Endothelial cell of umbilical vein (primary cell): ENCODE measurements at regions not wholly inside any gene's neighbourhood (a gene's known extent, or its start where the extent isn't known, plus 50 kb on each side); places are given as distances from the start of the nearest gene placed in this dataset.

Source experiments
- BruUV-seq: library from RNA; stranded (reverse); fragments of 400-500 nt; replicated peaks from 2 replicates; lab custom pipeline; 2021; lab: Mats Ljungman, UMichigan
- CTCF ChIA-PET: fragments of 300-600, 350-600 bp; sonication (Branson Sonifier 250); formaldehyde crosslinking; loops from one replicate; lab custom pipeline; 2021; ENCODE audit warnings: antibody characterized with exemption, inconsistent platforms; lab: Charles Lee
- POLR2A ChIA-PET: fragments of 300-600, 350-600 bp; sonication (Branson Sonifier 250); formaldehyde crosslinking; loops from one replicate; lab custom pipeline; 2021; ENCODE audit warnings: antibody characterized with exemption, inconsistent platforms; lab: Charles Lee
- DNase-seq: peaks from one replicate; pipeline ENCODE4 v3.0.0-alpha.2; 2011; ENCODE audit warnings: low read depth, low spot score
- FAIRE-seq: peaks from 2 replicates; lab custom pipeline; 2011; peaks lifted over from hg19 to GRCh38; lab: Jason Lieb, UNC
- H2AFZ ChIP-seq: 2 replicates; pipeline ENCODE4 v1.6.0; 2012; ENCODE audit warnings: low read depth, low read length, control low read depth, inconsistent platforms
- H3K27ac ChIP-seq: 2 replicates; pipeline ENCODE4 v1.5.1; 2011; ENCODE audit warnings: low read depth, mild to moderate bottlenecking, control low read depth, low read length, moderate library complexity; ENCODE audit not compliant: insufficient read depth
- H3K27me3 ChIP-seq, 2 experiments: 2 replicates each; pipeline versions ENCODE4 v1.6.0 to v1.6.1; 2011; ENCODE audit warnings: low read length in 2 of 2, mixed read lengths in 1 of 2; ENCODE audit not compliant: control insufficient read depth in 2 of 2, insufficient read depth in 2 of 2
- H3K36me3 ChIP-seq, 2 experiments: 2 replicates in 1 of 2; 3 replicates in 1 of 2; pipeline ENCODE4 v1.5.1; 2011; ENCODE audit warnings: low read length in 2 of 2, mild to moderate bottlenecking in 1 of 2, moderate library complexity in 1 of 2; ENCODE audit not compliant: control insufficient read depth in 2 of 2, insufficient read depth in 2 of 2; ENCODE audit errors: extremely low read depth in 1 of 2
- H3K4me1 ChIP-seq: 3 replicates; pipeline ENCODE4 v1.5.1; 2011; ENCODE audit warnings: mild to moderate bottlenecking, low read length; ENCODE audit not compliant: control insufficient read depth, insufficient read depth; ENCODE audit errors: extremely low read depth
- H3K4me2 ChIP-seq: 2 replicates; pipeline ENCODE4 v1.6.1; 2011; ENCODE audit warnings: low read length, control low read depth, mixed read lengths; ENCODE audit not compliant: insufficient read depth
- H3K4me3 ChIP-seq, 3 experiments: fragments of 200-600 bp in 1 of 3; sonication (generic), shearing (Covaris generic) in 1 of 3; replicated peaks in 1 of 3; 2 replicates each; pipeline ENCODE4 v1.5.1; 2011 to 2016; ENCODE audit warnings: control low read depth in 3 of 3, low read length in 3 of 3, mild to moderate bottlenecking in 2 of 3, inconsistent platforms in 1 of 3, low read depth in 1 of 3, moderate library complexity in 1 of 3; ENCODE audit not compliant: insufficient read depth in 1 of 3
- H3K79me2 ChIP-seq: 2 replicates; pipeline ENCODE4 v1.6.0; 2012; ENCODE audit warnings: low read length, inconsistent platforms; ENCODE audit not compliant: control insufficient read depth, insufficient read depth
- H3K9ac ChIP-seq: replicated peaks from 2 replicates; pipeline ENCODE3; 2011; ENCODE audit warnings: low read length, control low read depth; ENCODE audit not compliant: insufficient read depth; ENCODE audit errors: extremely low read depth
- H3K9me1 ChIP-seq: replicated peaks from 3 replicates; pipeline ENCODE4 v1.6.0; 2011; ENCODE audit warnings: mild to moderate bottlenecking, low read length; ENCODE audit not compliant: control insufficient read depth, insufficient read depth; ENCODE audit errors: extremely low read depth
- H3K9me3 ChIP-seq: replicated peaks from 2 replicates; pipeline ENCODE4 v1.5.1; 2012; ENCODE audit warnings: low read length, inconsistent platforms; ENCODE audit not compliant: control insufficient read depth, insufficient read depth
- H4K20me1 ChIP-seq: replicated peaks from 2 replicates; pipeline ENCODE3; 2011; ENCODE audit warnings: mild to moderate bottlenecking, low read length; ENCODE audit not compliant: control insufficient read depth, insufficient read depth; ENCODE audit errors: extremely low read depth
- EZH2 ChIP-seq: IDR thresholded peaks from 2 replicates; pipeline ENCODE4 v1.6.1; 2012; ENCODE audit warnings: borderline replicate concordance, low read depth, mild to moderate bottlenecking, moderate library complexity, low read length, inconsistent platforms; ENCODE audit not compliant: severe bottlenecking
- GATA2 ChIP-seq: IDR thresholded peaks from 2 replicates; pipeline ENCODE4 v1.7.0; 2011; ENCODE audit warnings: low read depth, mild to moderate bottlenecking, moderate library complexity, mixed read lengths, low read length; ENCODE audit not compliant: insufficient read length, insufficient read depth
- MYC ChIP-seq: IDR thresholded peaks from one replicate; pipeline ENCODE4 v1.6.1; 2011; ENCODE audit warnings: mild to moderate bottlenecking, low read depth, low read length
- POLR2A ChIP-seq: IDR thresholded peaks from 2 replicates; pipeline ENCODE4 v1.6.1; 2012; ENCODE audit warnings: low read depth, mild to moderate bottlenecking, control low read depth, low read length
- dilution Hi-C: fragments of 300-500 bp; cut with MboI; formaldehyde crosslinking; loops from one replicate; pipeline ENCODE4 v1.15.0; 2019; ENCODE audit warnings: low sequenced_read_pairs; ENCODE audit not compliant: extremely low pct_ligation_motif_present
- intact Hi-C: fragments of 100-400 bp; cut with micrococcal nuclease; formaldehyde crosslinking; loops from one replicate; pipeline ENCODE4 v1.10.0; 2022
- TF ChIP-seq, protein P1 (sequence below), 2 donors: IDR thresholded peaks; 1 replicate in 1 of 2; 2 replicates in 1 of 2; pipeline ENCODE4 v1.5.1; 2011; ENCODE audit warnings: low read length in 2 of 2, mild to moderate bottlenecking in 2 of 2, moderate library complexity in 2 of 2, control low read depth in 1 of 2, inconsistent platforms in 1 of 2, low read depth in 1 of 2; ENCODE audit not compliant: insufficient read depth in 1 of 2; ENCODE audit errors: extremely low read depth in 1 of 2
- TF ChIP-seq, protein P2 (sequence below): IDR thresholded peaks from 2 replicates; pipeline ENCODE4 v1.6.1; 2011; ENCODE audit not compliant: insufficient read depth, insufficient read length

DNA sequence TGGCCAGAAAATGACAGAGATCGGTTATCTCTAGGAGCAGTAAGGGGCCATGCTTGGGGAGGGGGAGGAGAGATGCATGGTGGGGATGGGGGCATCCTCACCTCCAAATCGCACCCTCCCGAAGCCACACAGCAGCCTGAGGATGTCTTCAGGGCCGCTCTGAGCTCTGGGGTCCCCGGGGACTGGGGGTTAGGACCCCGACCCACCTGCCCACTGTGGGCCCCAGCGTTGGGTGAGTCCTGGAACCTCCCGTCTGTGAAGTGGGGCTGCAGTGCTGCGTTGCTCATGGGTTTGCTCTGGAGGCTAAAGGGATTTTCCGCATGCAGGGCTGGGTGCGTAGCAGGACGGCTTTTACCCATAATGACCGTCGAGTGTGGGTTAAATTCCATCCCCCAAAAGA lies 1046.3 kb downstream of the BRD1 start:
- no peak overlapping the region for H2AFZ ChIP-seq
- intact Hi-C loops, result no loop called here
- peaks cover 9% of the 10 kb centered on the region for H3K9me3 ChIP-seq
- H3K9ac ChIP-seq, result no peak overlapping the region
- FAIRE-seq (no peak), DNase-seq (no peak)
- no peaks in the 10 kb centered on the region for H3K36me3 ChIP-seq
- ChIA-PET POLR2A (no interaction called here), CTCF (no interaction called here)
- no TSS peak for BruUV-seq
- no peaks in the 10 kb centered on the region for H3K4me1 ChIP-seq
- no peak overlapping the region for H3K4me2 ChIP-seq
- no peaks in the 10 kb centered on the region for H4K20me1 ChIP-seq
- H3K9me1 ChIP-seq, result no peaks in the 10 kb centered on the region
- TF ChIP-seq MYC, result no peak
- TF ChIP-seq GATA2, result no peak
- no peak for TF ChIP-seq POLR2A
- TF ChIP-seq, protein P1, sequence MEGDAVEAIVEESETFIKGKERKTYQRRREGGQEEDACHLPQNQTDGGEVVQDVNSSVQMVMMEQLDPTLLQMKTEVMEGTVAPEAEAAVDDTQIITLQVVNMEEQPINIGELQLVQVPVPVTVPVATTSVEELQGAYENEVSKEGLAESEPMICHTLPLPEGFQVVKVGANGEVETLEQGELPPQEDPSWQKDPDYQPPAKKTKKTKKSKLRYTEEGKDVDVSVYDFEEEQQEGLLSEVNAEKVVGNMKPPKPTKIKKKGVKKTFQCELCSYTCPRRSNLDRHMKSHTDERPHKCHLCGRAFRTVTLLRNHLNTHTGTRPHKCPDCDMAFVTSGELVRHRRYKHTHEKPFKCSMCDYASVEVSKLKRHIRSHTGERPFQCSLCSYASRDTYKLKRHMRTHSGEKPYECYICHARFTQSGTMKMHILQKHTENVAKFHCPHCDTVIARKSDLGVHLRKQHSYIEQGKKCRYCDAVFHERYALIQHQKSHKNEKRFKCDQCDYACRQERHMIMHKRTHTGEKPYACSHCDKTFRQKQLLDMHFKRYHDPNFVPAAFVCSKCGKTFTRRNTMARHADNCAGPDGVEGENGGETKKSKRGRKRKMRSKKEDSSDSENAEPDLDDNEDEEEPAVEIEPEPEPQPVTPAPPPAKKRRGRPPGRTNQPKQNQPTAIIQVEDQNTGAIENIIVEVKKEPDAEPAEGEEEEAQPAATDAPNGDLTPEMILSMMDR (IDR thresholded peaks at IDR 0.05; ENCODE audit: extremely low read depth in 1 of 2, insufficient read depth in 1 of 2, low read depth in 1 of 2, low read length in 2 of 2), result no peak
- TF ChIP-seq, protein P2, sequence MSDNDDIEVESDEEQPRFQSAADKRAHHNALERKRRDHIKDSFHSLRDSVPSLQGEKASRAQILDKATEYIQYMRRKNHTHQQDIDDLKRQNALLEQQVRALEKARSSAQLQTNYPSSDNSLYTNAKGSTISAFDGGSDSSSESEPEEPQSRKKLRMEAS, result no peak
- no peak for TF ChIP-seq EZH2
- no peak overlapping the region for H3K4me3 ChIP-seq
- no peak overlapping the region for H3K27ac ChIP-seq
- dilution Hi-C loops, result no loop called here
- H3K79me2 ChIP-seq, result no peaks in the 10 kb centered on the region
- no peaks in the 10 kb centered on the region for H3K27me3 ChIP-seq
